ENCODE measurements at regions not wholly inside any gene's neighbourhood (a gene's known extent, or its start where the extent isn't known, plus 50 kb on each side); places are given as distances from the start of the nearest gene placed in this dataset.

DNA sequence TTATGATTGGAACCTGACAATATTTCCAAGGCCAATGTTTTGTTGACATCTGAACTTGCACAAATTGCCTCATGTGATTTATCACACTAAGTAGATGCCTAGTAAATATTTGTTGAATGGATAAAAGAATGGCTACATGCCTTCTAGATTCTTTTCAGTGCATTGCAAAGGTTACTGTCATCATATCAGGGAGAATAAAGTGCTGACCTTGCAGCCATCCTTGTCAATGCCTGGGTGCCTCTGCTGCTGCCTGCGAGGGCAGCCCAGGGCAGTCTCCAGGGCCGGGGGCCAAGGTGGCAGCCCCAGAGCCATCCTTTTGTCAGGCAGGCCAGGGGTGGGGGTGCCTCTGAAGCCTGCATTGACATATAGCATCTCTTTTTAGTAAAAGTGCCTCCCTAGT, 325.6 kb upstream of the MTNR1B start:
- no peak overlapping the region for H3K9ac ChIP-seq
- TF ChIP-seq NRF1 (IDR thresholded peaks at IDR 0.05; ENCODE audit: low read depth, low read length) (no peak), EZH2phosphoT487 (IDR thresholded peaks at IDR 0.05; ENCODE audit: borderline replicate concordance, low read depth) (no peak), YY1 (IDR thresholded peaks at IDR 0.05; ENCODE audit: low read depth) (no peak), JUND (IDR thresholded peaks at IDR 0.05) (no peak), FOSL2 (IDR thresholded peaks at IDR 0.05; ENCODE audit: borderline replicate concordance, low read depth) (no peak), EP300 (IDR thresholded peaks at IDR 0.05; ENCODE audit: borderline replicate concordance in 1 of 2, low read depth in 1 of 2, low read length in 1 of 2) (no peak), ELF1 (IDR thresholded peaks at IDR 0.05) (no peak), SMC3 (IDR thresholded peaks at IDR 0.05; ENCODE audit: low read depth, low read length) (no peak), TAF1 (IDR thresholded peaks at IDR 0.05; ENCODE audit: borderline replicate concordance, low read depth, low read length) (no peak), TEAD4 (IDR thresholded peaks at IDR 0.05; ENCODE audit: borderline replicate concordance, insufficient read depth) (no peak), GABPA (IDR thresholded peaks at IDR 0.05; ENCODE audit: low read depth) (no peak), GATA2 (CRISPR knock-in tag; IDR thresholded peaks at IDR 0.05) (no peak), SIN3A (IDR thresholded peaks at IDR 0.05; ENCODE audit: borderline replicate concordance, low read depth, low read length) (no peak), CHD2 (IDR thresholded peaks at IDR 0.05; ENCODE audit: low read length, partially characterized antibody) (no peak)
- TF ChIP-seq, protein P1, sequence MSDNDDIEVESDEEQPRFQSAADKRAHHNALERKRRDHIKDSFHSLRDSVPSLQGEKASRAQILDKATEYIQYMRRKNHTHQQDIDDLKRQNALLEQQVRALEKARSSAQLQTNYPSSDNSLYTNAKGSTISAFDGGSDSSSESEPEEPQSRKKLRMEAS (IDR thresholded peaks at IDR 0.05; ENCODE audit: low read depth), result no peak
- TF ChIP-seq, protein P2, sequence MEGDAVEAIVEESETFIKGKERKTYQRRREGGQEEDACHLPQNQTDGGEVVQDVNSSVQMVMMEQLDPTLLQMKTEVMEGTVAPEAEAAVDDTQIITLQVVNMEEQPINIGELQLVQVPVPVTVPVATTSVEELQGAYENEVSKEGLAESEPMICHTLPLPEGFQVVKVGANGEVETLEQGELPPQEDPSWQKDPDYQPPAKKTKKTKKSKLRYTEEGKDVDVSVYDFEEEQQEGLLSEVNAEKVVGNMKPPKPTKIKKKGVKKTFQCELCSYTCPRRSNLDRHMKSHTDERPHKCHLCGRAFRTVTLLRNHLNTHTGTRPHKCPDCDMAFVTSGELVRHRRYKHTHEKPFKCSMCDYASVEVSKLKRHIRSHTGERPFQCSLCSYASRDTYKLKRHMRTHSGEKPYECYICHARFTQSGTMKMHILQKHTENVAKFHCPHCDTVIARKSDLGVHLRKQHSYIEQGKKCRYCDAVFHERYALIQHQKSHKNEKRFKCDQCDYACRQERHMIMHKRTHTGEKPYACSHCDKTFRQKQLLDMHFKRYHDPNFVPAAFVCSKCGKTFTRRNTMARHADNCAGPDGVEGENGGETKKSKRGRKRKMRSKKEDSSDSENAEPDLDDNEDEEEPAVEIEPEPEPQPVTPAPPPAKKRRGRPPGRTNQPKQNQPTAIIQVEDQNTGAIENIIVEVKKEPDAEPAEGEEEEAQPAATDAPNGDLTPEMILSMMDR (IDR thresholded peaks at IDR 0.05), result no peak
- TF ChIP-seq, protein P3, sequence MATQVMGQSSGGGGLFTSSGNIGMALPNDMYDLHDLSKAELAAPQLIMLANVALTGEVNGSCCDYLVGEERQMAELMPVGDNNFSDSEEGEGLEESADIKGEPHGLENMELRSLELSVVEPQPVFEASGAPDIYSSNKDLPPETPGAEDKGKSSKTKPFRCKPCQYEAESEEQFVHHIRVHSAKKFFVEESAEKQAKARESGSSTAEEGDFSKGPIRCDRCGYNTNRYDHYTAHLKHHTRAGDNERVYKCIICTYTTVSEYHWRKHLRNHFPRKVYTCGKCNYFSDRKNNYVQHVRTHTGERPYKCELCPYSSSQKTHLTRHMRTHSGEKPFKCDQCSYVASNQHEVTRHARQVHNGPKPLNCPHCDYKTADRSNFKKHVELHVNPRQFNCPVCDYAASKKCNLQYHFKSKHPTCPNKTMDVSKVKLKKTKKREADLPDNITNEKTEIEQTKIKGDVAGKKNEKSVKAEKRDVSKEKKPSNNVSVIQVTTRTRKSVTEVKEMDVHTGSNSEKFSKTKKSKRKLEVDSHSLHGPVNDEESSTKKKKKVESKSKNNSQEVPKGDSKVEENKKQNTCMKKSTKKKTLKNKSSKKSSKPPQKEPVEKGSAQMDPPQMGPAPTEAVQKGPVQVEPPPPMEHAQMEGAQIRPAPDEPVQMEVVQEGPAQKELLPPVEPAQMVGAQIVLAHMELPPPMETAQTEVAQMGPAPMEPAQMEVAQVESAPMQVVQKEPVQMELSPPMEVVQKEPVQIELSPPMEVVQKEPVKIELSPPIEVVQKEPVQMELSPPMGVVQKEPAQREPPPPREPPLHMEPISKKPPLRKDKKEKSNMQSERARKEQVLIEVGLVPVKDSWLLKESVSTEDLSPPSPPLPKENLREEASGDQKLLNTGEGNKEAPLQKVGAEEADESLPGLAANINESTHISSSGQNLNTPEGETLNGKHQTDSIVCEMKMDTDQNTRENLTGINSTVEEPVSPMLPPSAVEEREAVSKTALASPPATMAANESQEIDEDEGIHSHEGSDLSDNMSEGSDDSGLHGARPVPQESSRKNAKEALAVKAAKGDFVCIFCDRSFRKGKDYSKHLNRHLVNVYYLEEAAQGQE (IDR thresholded peaks at IDR 0.05; ENCODE audit: low read depth, low read length), result no peak
- TF ChIP-seq, protein P4, sequence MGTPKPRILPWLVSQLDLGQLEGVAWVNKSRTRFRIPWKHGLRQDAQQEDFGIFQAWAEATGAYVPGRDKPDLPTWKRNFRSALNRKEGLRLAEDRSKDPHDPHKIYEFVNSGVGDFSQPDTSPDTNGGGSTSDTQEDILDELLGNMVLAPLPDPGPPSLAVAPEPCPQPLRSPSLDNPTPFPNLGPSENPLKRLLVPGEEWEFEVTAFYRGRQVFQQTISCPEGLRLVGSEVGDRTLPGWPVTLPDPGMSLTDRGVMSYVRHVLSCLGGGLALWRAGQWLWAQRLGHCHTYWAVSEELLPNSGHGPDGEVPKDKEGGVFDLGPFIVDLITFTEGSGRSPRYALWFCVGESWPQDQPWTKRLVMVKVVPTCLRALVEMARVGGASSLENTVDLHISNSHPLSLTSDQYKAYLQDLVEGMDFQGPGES (IDR thresholded peaks at IDR 0.05; ENCODE audit: low read depth, low read length), result no peak
- H3F3A ChIP-seq (replicated peaks; ENCODE audit: insufficient read depth), result no peaks in the 10 kb centered on the region
- no peaks in the 10 kb centered on the region for H4K20me1 ChIP-seq (ENCODE audit: insufficient read depth)
- ChIA-PET CTCF (no interaction called here), POLR2A (no interaction called here)
- no peak overlapping the region for H3K4me3 ChIP-seq (ENCODE audit: low read depth in 2 of 2, low read length in 1 of 2)
- peaks cover 13 to 24% of the 10 kb centered on the region in 2 experiments for H3K4me1 ChIP-seq (ENCODE audit: control insufficient read depth in 1 of 2, insufficient read depth in 2 of 2, low read depth in 1 of 2, low read length in 1 of 2)
- no peak overlapping the region for H3K4me2 ChIP-seq
- no peaks in the 10 kb centered on the region for H3K9me2 ChIP-seq
- H3K36me3 ChIP-seq (replicated peaks in 1 of 2; ENCODE audit: control insufficient read depth in 1 of 2, insufficient read depth in 2 of 2, low read length in 1 of 2), result no peaks in the 10 kb centered on the region
- H3K9me3 ChIP-seq, result no peaks in the 10 kb centered on the region
- H2AFZ ChIP-seq (ENCODE audit: low read depth), result no peak overlapping the region
- H3K27ac ChIP-seq (ENCODE audit: low read depth in 2 of 2, low read length in 1 of 2), result no peak overlapping the region
- no peaks in the 10 kb centered on the region for H3K79me2 ChIP-seq (ENCODE audit: insufficient read depth)
- no peaks in the 10 kb centered on the region for H3K27me3 ChIP-seq (ENCODE audit: insufficient read depth)
- no peak for DNase-seq
- WGBS (ENCODE audit: low lambda C conversion rate), result 52% methylated on average over 2 of the region's 2 CpGs

Measured in SK-N-SH (cell line).